HUES48 (cell line): ENCODE measurements at regions not wholly inside any gene's neighbourhood (a gene's known extent, or its start where the extent isn't known, plus 50 kb on each side); places are given as distances from the start of the nearest gene placed in this dataset.

Source experiments
- H3K27ac ChIP-seq: one replicate; pipeline ENCODE4 v1.7.0; 2013; ENCODE audit warnings: low read depth, low read length, inconsistent platforms
- H3K27me3 ChIP-seq: 2 replicates; pipeline ENCODE4 v1.6.1; 2013; ENCODE audit warnings: mild to moderate bottlenecking, low read length; ENCODE audit not compliant: control insufficient read depth, insufficient read depth
- H3K36me3 ChIP-seq: 2 replicates; pipeline ENCODE4 v1.6.1; 2013; ENCODE audit warnings: low read length; ENCODE audit not compliant: control insufficient read depth, insufficient read depth
- H3K4me1 ChIP-seq: 2 replicates; pipeline ENCODE4 v1.6.1; 2013; ENCODE audit warnings: mild to moderate bottlenecking, low read length; ENCODE audit not compliant: control insufficient read depth, insufficient read depth
- H3K4me3 ChIP-seq: 2 replicates; pipeline ENCODE4 v1.5.1; 2013; ENCODE audit warnings: mild to moderate bottlenecking, low read depth, low read length
- H3K9ac ChIP-seq: 2 replicates; pipeline ENCODE4 v1.6.1; 2013; ENCODE audit warnings: mild to moderate bottlenecking, low read depth, low read length, moderate library complexity
- H3K9me3 ChIP-seq: 2 replicates; pipeline ENCODE4 v1.6.1; 2013; ENCODE audit warnings: low read length; ENCODE audit not compliant: control insufficient read depth, insufficient read depth

GRCh38 chr6:1200409-1201101, 111.3 kb upstream of the FOXQ1 start:
- Histone ChIP-seq H3K4me1 (peaks cover 18% of the 10 kb centered on the region; the same call in 1 of the 2 replicates), H3K4me3 (no peak overlapping the region), H3K27ac (no peak overlapping the region), H3K9me3 (no peaks in the 10 kb centered on the region), H3K36me3 (no peaks in the 10 kb centered on the region), H3K27me3 (no peaks in the 10 kb centered on the region; the same call in 1 of the 2 replicates), H3K9ac (no peak overlapping the region)

GRCh38 chr6:1200081-1200408, 111.9 kb upstream of the FOXQ1 start:
- Histone ChIP-seq H3K27me3 (no peaks in the 10 kb centered on the region; the same call in 1 of the 2 replicates), H3K9me3 (0 out of 2 replicates have a peak, but pooled peaks cover 2% of the 10 kb centered on the region), H3K9ac (no peak overlapping the region), H3K27ac (no peak overlapping the region), H3K4me3 (no peak overlapping the region), H3K36me3 (no peaks in the 10 kb centered on the region), H3K4me1 (peaks cover 18% of the 10 kb centered on the region; the same call in 1 of the 2 replicates)

GRCh38 chr6:1197309-1197708, 114.6 kb upstream of the FOXQ1 start:
- Histone ChIP-seq H3K36me3 (no peaks in the 10 kb centered on the region), H3K27me3 (no peaks in the 10 kb centered on the region), H3K9me3 (0 out of 2 replicates have a peak, but pooled peaks cover 6% of the 10 kb centered on the region), H3K4me1 (peaks cover 11% of the 10 kb centered on the region; the same call in 1 of the 2 replicates), H3K9ac (no peak overlapping the region), H3K4me3 (no peak overlapping the region), H3K27ac (peak overlapping the region; percentile 34)

- H3K36me3 ChIP-seq, result no peaks in the 10 kb centered on the region
- H3K4me1 ChIP-seq, result no peaks in the 10 kb centered on the region
- H3K9ac ChIP-seq, result no peak overlapping the region
- no peak overlapping the region for H3K27ac ChIP-seq
- 0 out of 2 replicates have a peak, but pooled peaks cover 6% of the 10 kb centered on the region for H3K9me3 ChIP-seq
- no peak overlapping the region for H3K4me3 ChIP-seq
- no peaks in the 10 kb centered on the region for H3K27me3 ChIP-seq
Observed at GRCh38 chr6:1191141-1191630, 120.7 kb upstream of the FOXQ1 start.

- Histone ChIP-seq H3K9me3 (0 out of 2 replicates have a peak, but pooled peaks cover 5% of the 10 kb centered on the region), H3K36me3 (no peaks in the 10 kb centered on the region), H3K27ac (no peak overlapping the region), H3K4me1 (no peaks in the 10 kb centered on the region), H3K27me3 (no peaks in the 10 kb centered on the region), H3K9ac (no peak overlapping the region), H3K4me3 (no peak overlapping the region)
Observed at GRCh38 chr6:1190366-1190765, 121.5 kb upstream of the FOXQ1 start.

- Histone ChIP-seq H3K27ac (no peak overlapping the region), H3K4me1 (no peaks in the 10 kb centered on the region), H3K27me3 (no peaks in the 10 kb centered on the region), H3K9ac (no peak overlapping the region), H3K4me3 (no peak overlapping the region), H3K9me3 (no peaks in the 10 kb centered on the region), H3K36me3 (no peaks in the 10 kb centered on the region)
Observed at GRCh38 chr6:1188199-1188598, 123.7 kb upstream of the FOXQ1 start.

- H3K27ac ChIP-seq, result no peak overlapping the region
- no peaks in the 10 kb centered on the region for H3K9me3 ChIP-seq
- no peak overlapping the region for H3K9ac ChIP-seq
- H3K4me1 ChIP-seq, result no peaks in the 10 kb centered on the region
- H3K36me3 ChIP-seq, result no peaks in the 10 kb centered on the region
- no peaks in the 10 kb centered on the region for H3K27me3 ChIP-seq
- H3K4me3 ChIP-seq, result no peak overlapping the region
Observed at GRCh38 chr6:1187293-1188131, 124.4 kb upstream of the FOXQ1 start.

- Histone ChIP-seq H3K9ac (no peak overlapping the region), H3K4me1 (no peaks in the 10 kb centered on the region), H3K36me3 (no peaks in the 10 kb centered on the region), H3K27ac (no peak overlapping the region), H3K4me3 (no peak overlapping the region), H3K9me3 (no peaks in the 10 kb centered on the region), H3K27me3 (no peaks in the 10 kb centered on the region)
Observed at GRCh38 chr6:1184318-1184717, 127.6 kb upstream of the FOXQ1 start.

GRCh38 chr6:1182722-1183521, 129.0 kb upstream of the FOXQ1 start:
- Histone ChIP-seq H3K4me1 (no peaks in the 10 kb centered on the region), H3K9ac (no peak overlapping the region), H3K27ac (no peak overlapping the region), H3K4me3 (no peak overlapping the region), H3K27me3 (no peaks in the 10 kb centered on the region), H3K9me3 (no peaks in the 10 kb centered on the region), H3K36me3 (no peaks in the 10 kb centered on the region)

- Histone ChIP-seq H3K27ac (no peak overlapping the region), H3K9ac (no peak overlapping the region), H3K36me3 (no peaks in the 10 kb centered on the region), H3K4me1 (no peaks in the 10 kb centered on the region), H3K4me3 (no peak overlapping the region), H3K9me3 (no peaks in the 10 kb centered on the region), H3K27me3 (no peaks in the 10 kb centered on the region)
Observed at GRCh38 chr6:1181939-1182605, 129.8 kb upstream of the FOXQ1 start.
